ENCODE measurements at regions not wholly inside any gene's neighbourhood (a gene's known extent, or its start where the extent isn't known, plus 50 kb on each side); places are given as distances from the start of the nearest gene placed in this dataset.

DNA sequence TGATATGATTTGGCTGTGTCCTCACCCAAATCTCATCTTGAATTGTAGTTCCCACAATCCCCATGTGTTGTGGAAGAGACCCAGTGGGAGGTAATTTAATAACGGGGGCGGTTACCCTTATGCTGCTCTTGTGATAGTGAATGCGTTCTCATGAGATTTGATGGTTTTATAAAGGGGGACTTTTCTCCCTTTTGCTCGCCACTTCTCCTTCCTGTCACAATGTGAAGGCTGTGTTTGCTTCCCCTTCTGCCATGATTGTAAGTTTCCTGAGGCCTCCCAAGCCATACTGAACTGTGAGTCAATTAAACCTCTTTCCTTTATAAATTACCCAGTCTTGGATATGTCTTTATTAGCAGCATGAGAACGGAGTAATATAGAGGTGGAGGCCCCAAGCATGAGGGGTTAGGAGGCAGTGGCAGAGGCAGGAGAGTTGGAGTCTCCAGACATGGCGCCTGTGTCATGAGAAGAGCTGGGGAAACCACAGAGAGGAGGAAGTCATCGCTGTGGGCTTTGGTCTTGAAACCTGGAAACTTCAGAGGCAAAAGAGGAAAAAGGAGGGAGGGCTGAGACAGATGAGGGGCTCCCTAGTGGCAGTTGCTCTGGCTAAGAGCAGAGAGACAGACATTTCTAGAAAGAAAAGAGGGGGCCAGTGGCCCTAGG, 107.8 kb upstream of the VEPH1 start:
- TF ChIP-seq, protein P1, sequence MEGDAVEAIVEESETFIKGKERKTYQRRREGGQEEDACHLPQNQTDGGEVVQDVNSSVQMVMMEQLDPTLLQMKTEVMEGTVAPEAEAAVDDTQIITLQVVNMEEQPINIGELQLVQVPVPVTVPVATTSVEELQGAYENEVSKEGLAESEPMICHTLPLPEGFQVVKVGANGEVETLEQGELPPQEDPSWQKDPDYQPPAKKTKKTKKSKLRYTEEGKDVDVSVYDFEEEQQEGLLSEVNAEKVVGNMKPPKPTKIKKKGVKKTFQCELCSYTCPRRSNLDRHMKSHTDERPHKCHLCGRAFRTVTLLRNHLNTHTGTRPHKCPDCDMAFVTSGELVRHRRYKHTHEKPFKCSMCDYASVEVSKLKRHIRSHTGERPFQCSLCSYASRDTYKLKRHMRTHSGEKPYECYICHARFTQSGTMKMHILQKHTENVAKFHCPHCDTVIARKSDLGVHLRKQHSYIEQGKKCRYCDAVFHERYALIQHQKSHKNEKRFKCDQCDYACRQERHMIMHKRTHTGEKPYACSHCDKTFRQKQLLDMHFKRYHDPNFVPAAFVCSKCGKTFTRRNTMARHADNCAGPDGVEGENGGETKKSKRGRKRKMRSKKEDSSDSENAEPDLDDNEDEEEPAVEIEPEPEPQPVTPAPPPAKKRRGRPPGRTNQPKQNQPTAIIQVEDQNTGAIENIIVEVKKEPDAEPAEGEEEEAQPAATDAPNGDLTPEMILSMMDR (conservative IDR thresholded peaks at IDR 0.05 in 1 of 2, IDR thresholded peaks at IDR 0.05 in 1 of 2; ENCODE audit: low read depth in 1 of 2, low read length in 2 of 2): no peak
- TF ChIP-seq EZH2 (IDR thresholded peaks at IDR 0.05; ENCODE audit: low read length, missing control alignments): no peak
